DMS114 treated with DMSO at 0.1 percent for 48 hours (cell line): ENCODE measurements at regions not wholly inside any gene's neighbourhood (a gene's known extent, or its start where the extent isn't known, plus 50 kb on each side); places are given as distances from the start of the nearest gene placed in this dataset.

ENCODE experiments used
- DNase-seq: peaks from one replicate; lab custom pipeline; 2025; ENCODE audit not compliant: unreplicated experiment; lab: John Stamatoyannopoulos, UW

- DNase-seq = no peak
Measured at GRCh38 chr2:6564326-6564725, 301.4 kb downstream of the CMPK2 start.

- no peak for DNase-seq
Measured at GRCh38 chr2:6574121-6574520, 291.6 kb downstream of the CMPK2 start.

- no peak for DNase-seq
Measured at GRCh38 chr2:6576302-6576701, 289.4 kb downstream of the CMPK2 start.

GRCh38 chr2:6577960-6578359 lies 287.7 kb downstream of the CMPK2 start:
- DNase-seq = no peak

- no peak for DNase-seq
Measured at GRCh38 chr2:6578416-6578815, 287.3 kb downstream of the CMPK2 start.

GRCh38 chr2:6579281-6579680 lies 286.4 kb downstream of the CMPK2 start:
- DNase-seq = no peak

- DNase-seq = no peak
Measured at GRCh38 chr2:6580982-6581381, 284.7 kb downstream of the CMPK2 start.

- DNase-seq = no peak
Measured at GRCh38 chr2:6589150-6589549, 276.6 kb downstream of the CMPK2 start.

GRCh38 chr2:6590442-6590841 lies 275.3 kb downstream of the CMPK2 start:
- no peak for DNase-seq

GRCh38 chr2:6602471-6602870 lies 263.2 kb downstream of the CMPK2 start:
- DNase-seq = no peak

- DNase-seq = no peak
Measured at GRCh38 chr2:6605836-6606505, 259.7 kb downstream of the CMPK2 start.

GRCh38 chr2:6617794-6618193 lies 247.9 kb downstream of the CMPK2 start:
- DNase-seq = no peak

- DNase-seq = no peak
Measured at GRCh38 chr2:6618201-6618600, 247.5 kb downstream of the CMPK2 start.

GRCh38 chr2:6623746-6624145 lies 242.0 kb downstream of the CMPK2 start:
- no peak for DNase-seq

- DNase-seq = no peak
Measured at GRCh38 chr2:6626401-6627012, 239.2 kb downstream of the CMPK2 start.

GRCh38 chr2:6627316-6627715 lies 238.4 kb downstream of the CMPK2 start:
- DNase-seq = no peak

GRCh38 chr2:6630209-6630608 lies 235.5 kb downstream of the CMPK2 start:
- no peak for DNase-seq

GRCh38 chr2:6635296-6635695 lies 230.4 kb downstream of the CMPK2 start:
- no peak for DNase-seq

- no peak for DNase-seq
Measured at GRCh38 chr2:6637330-6637729, 228.4 kb downstream of the CMPK2 start.

- DNase-seq = no peak
Measured at GRCh38 chr2:6639929-6640620, 225.6 kb downstream of the CMPK2 start.

GRCh38 chr2:6640621-6641015 lies 225.1 kb downstream of the CMPK2 start:
- DNase-seq = no peak

- no peak for DNase-seq
Measured at GRCh38 chr2:6641956-6642355, 223.8 kb downstream of the CMPK2 start.
